Panc1 (cell line): ENCODE measurements at regions not wholly inside any gene's neighbourhood (a gene's known extent, or its start where the extent isn't known, plus 50 kb on each side); places are given as distances from the start of the nearest gene placed in this dataset.

Experiments
- POLR2AphosphoS5 ChIP-seq: IDR thresholded peaks from 2 replicates; pipeline ENCODE4 v1.6.1; 2012; ENCODE audit warnings: mild to moderate bottlenecking, low read depth, low read length, moderate library complexity
- SIN3A ChIP-seq: IDR thresholded peaks from 2 replicates; pipeline ENCODE4 v1.6.1; 2012; ENCODE audit warnings: low read depth, mild to moderate bottlenecking, low read length, moderate library complexity, borderline replicate concordance; ENCODE audit not compliant: insufficient read depth
- TF ChIP-seq, protein P1 (sequence below): fragments of 450-650 bp; IDR thresholded peaks from 2 replicates; pipeline ENCODE4 v1.5.1; 2017; ENCODE audit warnings: mild to moderate bottlenecking

DNA sequence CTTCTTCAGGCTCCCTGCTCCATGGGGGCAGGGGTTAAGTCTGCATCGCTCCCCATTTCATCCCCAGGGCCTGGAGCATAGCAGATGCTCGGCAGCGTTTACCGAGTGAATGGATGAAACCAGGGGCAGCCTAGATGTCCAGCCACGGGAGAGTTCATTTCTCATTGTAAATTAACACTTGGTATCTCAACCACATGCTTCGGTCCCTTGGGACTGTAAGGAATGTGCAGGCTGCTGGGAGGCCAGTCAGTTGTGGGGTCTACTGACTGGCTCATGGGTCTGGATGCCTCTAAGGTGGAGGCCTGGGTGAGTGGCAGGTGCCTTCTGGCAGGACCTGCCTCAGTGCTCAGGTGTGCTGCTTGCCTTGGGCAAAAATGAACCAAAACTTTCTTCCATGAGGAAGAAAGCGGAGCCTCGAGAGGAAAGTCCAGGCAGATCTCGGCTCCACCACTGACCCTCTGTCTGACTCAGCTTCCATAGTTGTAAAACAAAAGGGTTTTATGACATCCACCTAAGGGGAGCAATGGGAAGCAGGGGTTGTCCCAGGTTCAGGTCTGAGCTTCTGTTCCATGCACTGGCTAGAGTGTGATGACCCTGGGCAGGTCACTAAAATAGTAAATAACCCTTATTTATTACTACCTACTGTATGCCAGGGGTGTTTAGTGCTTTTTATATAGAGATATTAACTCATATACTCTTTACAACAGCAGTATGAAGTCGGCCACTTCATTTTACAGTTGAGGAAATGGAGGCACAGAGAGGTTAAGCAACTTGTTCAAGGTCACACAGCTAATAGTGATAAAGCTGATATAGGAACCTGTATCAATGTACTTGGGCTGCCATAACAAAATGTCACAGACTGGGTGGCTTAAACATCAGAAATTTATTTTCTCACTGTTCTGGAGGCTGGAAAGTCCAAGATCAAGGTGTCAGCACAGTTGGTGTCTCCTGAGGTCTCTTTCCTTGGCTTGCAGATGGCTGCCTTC, 144.3 kb upstream of the STX18 start:
- TF ChIP-seq, protein P1, sequence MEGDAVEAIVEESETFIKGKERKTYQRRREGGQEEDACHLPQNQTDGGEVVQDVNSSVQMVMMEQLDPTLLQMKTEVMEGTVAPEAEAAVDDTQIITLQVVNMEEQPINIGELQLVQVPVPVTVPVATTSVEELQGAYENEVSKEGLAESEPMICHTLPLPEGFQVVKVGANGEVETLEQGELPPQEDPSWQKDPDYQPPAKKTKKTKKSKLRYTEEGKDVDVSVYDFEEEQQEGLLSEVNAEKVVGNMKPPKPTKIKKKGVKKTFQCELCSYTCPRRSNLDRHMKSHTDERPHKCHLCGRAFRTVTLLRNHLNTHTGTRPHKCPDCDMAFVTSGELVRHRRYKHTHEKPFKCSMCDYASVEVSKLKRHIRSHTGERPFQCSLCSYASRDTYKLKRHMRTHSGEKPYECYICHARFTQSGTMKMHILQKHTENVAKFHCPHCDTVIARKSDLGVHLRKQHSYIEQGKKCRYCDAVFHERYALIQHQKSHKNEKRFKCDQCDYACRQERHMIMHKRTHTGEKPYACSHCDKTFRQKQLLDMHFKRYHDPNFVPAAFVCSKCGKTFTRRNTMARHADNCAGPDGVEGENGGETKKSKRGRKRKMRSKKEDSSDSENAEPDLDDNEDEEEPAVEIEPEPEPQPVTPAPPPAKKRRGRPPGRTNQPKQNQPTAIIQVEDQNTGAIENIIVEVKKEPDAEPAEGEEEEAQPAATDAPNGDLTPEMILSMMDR, result no peak
- no peak for TF ChIP-seq POLR2AphosphoS5
- no peak for TF ChIP-seq SIN3A
